Endothelial cell of umbilical vein (primary cell): ENCODE measurements at regions not wholly inside any gene's neighbourhood (a gene's known extent, or its start where the extent isn't known, plus 50 kb on each side); places are given as distances from the start of the nearest gene placed in this dataset.

ENCODE experiments used
- BruUV-seq: library from RNA; stranded (reverse); fragments of 400-500 nt; replicated peaks from 2 replicates; lab custom pipeline; 2021; lab: Mats Ljungman, UMichigan
- CTCF ChIA-PET: fragments of 300-600, 350-600 bp; sonication (Branson Sonifier 250); formaldehyde crosslinking; loops from one replicate; lab custom pipeline; 2021; ENCODE audit warnings: antibody characterized with exemption, inconsistent platforms; lab: Charles Lee
- POLR2A ChIA-PET: fragments of 300-600, 350-600 bp; sonication (Branson Sonifier 250); formaldehyde crosslinking; loops from one replicate; lab custom pipeline; 2021; ENCODE audit warnings: antibody characterized with exemption, inconsistent platforms; lab: Charles Lee
- DNase-seq: peaks from one replicate; pipeline ENCODE4 v3.0.0-alpha.2; 2011; ENCODE audit warnings: low read depth, low spot score
- FAIRE-seq: peaks from 2 replicates; lab custom pipeline; 2011; peaks lifted over from hg19 to GRCh38; lab: Jason Lieb, UNC
- H2AFZ ChIP-seq: 2 replicates; pipeline ENCODE4 v1.6.0; 2012; ENCODE audit warnings: low read depth, low read length, control low read depth, inconsistent platforms
- H3K27ac ChIP-seq: 2 replicates; pipeline ENCODE4 v1.5.1; 2011; ENCODE audit warnings: low read depth, mild to moderate bottlenecking, control low read depth, low read length, moderate library complexity; ENCODE audit not compliant: insufficient read depth
- H3K27me3 ChIP-seq, 2 experiments: 2 replicates each; pipeline versions ENCODE4 v1.6.0 to v1.6.1; 2011; ENCODE audit warnings: low read length in 2 of 2, mixed read lengths in 1 of 2; ENCODE audit not compliant: control insufficient read depth in 2 of 2, insufficient read depth in 2 of 2
- H3K36me3 ChIP-seq, 2 experiments: 2 replicates in 1 of 2; 3 replicates in 1 of 2; pipeline ENCODE4 v1.5.1; 2011; ENCODE audit warnings: low read length in 2 of 2, mild to moderate bottlenecking in 1 of 2, moderate library complexity in 1 of 2; ENCODE audit not compliant: control insufficient read depth in 2 of 2, insufficient read depth in 2 of 2; ENCODE audit errors: extremely low read depth in 1 of 2
- H3K4me1 ChIP-seq: 3 replicates; pipeline ENCODE4 v1.5.1; 2011; ENCODE audit warnings: mild to moderate bottlenecking, low read length; ENCODE audit not compliant: control insufficient read depth, insufficient read depth; ENCODE audit errors: extremely low read depth
- H3K4me2 ChIP-seq: 2 replicates; pipeline ENCODE4 v1.6.1; 2011; ENCODE audit warnings: low read length, control low read depth, mixed read lengths; ENCODE audit not compliant: insufficient read depth
- H3K4me3 ChIP-seq, 3 experiments: fragments of 200-600 bp in 1 of 3; sonication (generic), shearing (Covaris generic) in 1 of 3; replicated peaks in 1 of 3; 2 replicates each; pipeline ENCODE4 v1.5.1; 2011 to 2016; ENCODE audit warnings: control low read depth in 3 of 3, low read length in 3 of 3, mild to moderate bottlenecking in 2 of 3, inconsistent platforms in 1 of 3, low read depth in 1 of 3, moderate library complexity in 1 of 3; ENCODE audit not compliant: insufficient read depth in 1 of 3
- H3K79me2 ChIP-seq: 2 replicates; pipeline ENCODE4 v1.6.0; 2012; ENCODE audit warnings: low read length, inconsistent platforms; ENCODE audit not compliant: control insufficient read depth, insufficient read depth
- H3K9ac ChIP-seq: replicated peaks from 2 replicates; pipeline ENCODE3; 2011; ENCODE audit warnings: low read length, control low read depth; ENCODE audit not compliant: insufficient read depth; ENCODE audit errors: extremely low read depth
- H3K9me1 ChIP-seq: replicated peaks from 3 replicates; pipeline ENCODE4 v1.6.0; 2011; ENCODE audit warnings: mild to moderate bottlenecking, low read length; ENCODE audit not compliant: control insufficient read depth, insufficient read depth; ENCODE audit errors: extremely low read depth
- H3K9me3 ChIP-seq: replicated peaks from 2 replicates; pipeline ENCODE4 v1.5.1; 2012; ENCODE audit warnings: low read length, inconsistent platforms; ENCODE audit not compliant: control insufficient read depth, insufficient read depth
- H4K20me1 ChIP-seq: replicated peaks from 2 replicates; pipeline ENCODE3; 2011; ENCODE audit warnings: mild to moderate bottlenecking, low read length; ENCODE audit not compliant: control insufficient read depth, insufficient read depth; ENCODE audit errors: extremely low read depth
- EZH2 ChIP-seq: IDR thresholded peaks from 2 replicates; pipeline ENCODE4 v1.6.1; 2012; ENCODE audit warnings: borderline replicate concordance, low read depth, mild to moderate bottlenecking, moderate library complexity, low read length, inconsistent platforms; ENCODE audit not compliant: severe bottlenecking
- GATA2 ChIP-seq: IDR thresholded peaks from 2 replicates; pipeline ENCODE4 v1.7.0; 2011; ENCODE audit warnings: low read depth, mild to moderate bottlenecking, moderate library complexity, mixed read lengths, low read length; ENCODE audit not compliant: insufficient read length, insufficient read depth
- JUN ChIP-seq: IDR thresholded peaks from 2 replicates; pipeline ENCODE4 v1.6.1; 2011; ENCODE audit warnings: borderline replicate concordance, low read depth; ENCODE audit not compliant: insufficient read length, insufficient read depth
- MYC ChIP-seq: IDR thresholded peaks from one replicate; pipeline ENCODE4 v1.6.1; 2011; ENCODE audit warnings: mild to moderate bottlenecking, low read depth, low read length
- POLR2A ChIP-seq: IDR thresholded peaks from 2 replicates; pipeline ENCODE4 v1.6.1; 2012; ENCODE audit warnings: low read depth, mild to moderate bottlenecking, control low read depth, low read length
- POLR2AphosphoS5 ChIP-seq: IDR thresholded peaks from 2 replicates; pipeline ENCODE4 v1.6.1; 2012; ENCODE audit warnings: low read depth, mild to moderate bottlenecking, control low read depth, low read length, moderate library complexity; ENCODE audit not compliant: insufficient read depth
- dilution Hi-C: fragments of 300-500 bp; cut with MboI; formaldehyde crosslinking; loops from one replicate; pipeline ENCODE4 v1.15.0; 2019; ENCODE audit warnings: low sequenced_read_pairs; ENCODE audit not compliant: extremely low pct_ligation_motif_present
- intact Hi-C: fragments of 100-400 bp; cut with micrococcal nuclease; formaldehyde crosslinking; loops from one replicate; pipeline ENCODE4 v1.10.0; 2022
- TF ChIP-seq, protein P1 (sequence below), 2 donors: IDR thresholded peaks; 1 replicate in 1 of 2; 2 replicates in 1 of 2; pipeline ENCODE4 v1.5.1; 2011; ENCODE audit warnings: low read length in 2 of 2, mild to moderate bottlenecking in 2 of 2, moderate library complexity in 2 of 2, control low read depth in 1 of 2, inconsistent platforms in 1 of 2, low read depth in 1 of 2; ENCODE audit not compliant: insufficient read depth in 1 of 2; ENCODE audit errors: extremely low read depth in 1 of 2

DNA sequence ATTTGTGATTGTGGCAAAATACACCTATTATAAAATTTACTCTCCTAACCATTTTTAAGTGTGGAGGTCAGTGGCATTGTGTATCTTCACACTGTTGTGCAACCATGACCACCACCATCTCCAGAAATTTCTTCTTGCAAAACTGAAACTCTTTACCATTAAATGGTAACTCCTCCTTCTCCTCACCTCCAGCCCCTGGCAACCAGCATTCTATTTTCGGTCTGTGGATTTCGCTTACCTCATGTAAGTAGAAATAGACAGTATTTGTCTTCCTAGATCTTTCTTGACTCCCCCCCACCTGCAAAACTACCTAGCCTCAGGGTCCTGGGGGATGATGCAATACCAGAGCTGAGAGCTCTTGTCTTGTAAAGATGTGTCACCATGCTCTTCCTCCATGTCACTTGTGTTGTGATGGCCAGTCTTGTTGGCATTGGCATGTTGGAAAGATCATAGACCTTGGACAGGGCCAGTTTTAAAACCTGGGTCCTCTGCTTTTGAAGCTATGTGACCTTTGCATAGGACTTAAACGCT lies 71.1 kb upstream of the EMX2 start:
- no peaks in the 10 kb centered on the region for H3K9me1 ChIP-seq
- no peak overlapping the region for H3K9ac ChIP-seq
- no peaks in the 10 kb centered on the region for H4K20me1 ChIP-seq
- H3K4me2 ChIP-seq = no peak overlapping the region
- FAIRE-seq (no peak), DNase-seq (no peak)
- no peak overlapping the region for H3K27ac ChIP-seq
- TF ChIP-seq EZH2 (no peak), GATA2 (no peak), POLR2A (no peak), POLR2AphosphoS5 (no peak), MYC (no peak)
- TF ChIP-seq, protein P1, sequence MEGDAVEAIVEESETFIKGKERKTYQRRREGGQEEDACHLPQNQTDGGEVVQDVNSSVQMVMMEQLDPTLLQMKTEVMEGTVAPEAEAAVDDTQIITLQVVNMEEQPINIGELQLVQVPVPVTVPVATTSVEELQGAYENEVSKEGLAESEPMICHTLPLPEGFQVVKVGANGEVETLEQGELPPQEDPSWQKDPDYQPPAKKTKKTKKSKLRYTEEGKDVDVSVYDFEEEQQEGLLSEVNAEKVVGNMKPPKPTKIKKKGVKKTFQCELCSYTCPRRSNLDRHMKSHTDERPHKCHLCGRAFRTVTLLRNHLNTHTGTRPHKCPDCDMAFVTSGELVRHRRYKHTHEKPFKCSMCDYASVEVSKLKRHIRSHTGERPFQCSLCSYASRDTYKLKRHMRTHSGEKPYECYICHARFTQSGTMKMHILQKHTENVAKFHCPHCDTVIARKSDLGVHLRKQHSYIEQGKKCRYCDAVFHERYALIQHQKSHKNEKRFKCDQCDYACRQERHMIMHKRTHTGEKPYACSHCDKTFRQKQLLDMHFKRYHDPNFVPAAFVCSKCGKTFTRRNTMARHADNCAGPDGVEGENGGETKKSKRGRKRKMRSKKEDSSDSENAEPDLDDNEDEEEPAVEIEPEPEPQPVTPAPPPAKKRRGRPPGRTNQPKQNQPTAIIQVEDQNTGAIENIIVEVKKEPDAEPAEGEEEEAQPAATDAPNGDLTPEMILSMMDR (IDR thresholded peaks at IDR 0.05; ENCODE audit: extremely low read depth in 1 of 2, insufficient read depth in 1 of 2, low read depth in 1 of 2, low read length in 2 of 2) = no peak
- ChIA-PET POLR2A (no interaction called here), CTCF (interaction anchor here (1.4 to 4.7 kb wide), 3 partner anchors 10 to 29 kb away, joined by 4 to 38 read pairs (median 5); no protein-coding TSS in a partner anchor)
- H3K27me3 ChIP-seq = peaks cover 0 to 8% of the 10 kb centered on the region in 2 experiments
- no TSS peak for BruUV-seq
- no peaks in the 10 kb centered on the region for H3K79me2 ChIP-seq
- intact Hi-C loops (no loop called here), dilution Hi-C loops (no loop called here)
- no peak overlapping the region for H2AFZ ChIP-seq
- H3K4me1 ChIP-seq = no peaks in the 10 kb centered on the region
- H3K36me3 ChIP-seq = no peaks in the 10 kb centered on the region
- no peaks in the 10 kb centered on the region for H3K9me3 ChIP-seq
- H3K4me3 ChIP-seq = no peak overlapping the region

GRCh38 chr10:117470733-117471132 lies 71.8 kb upstream of the EMX2 start:
- H3K4me3 ChIP-seq = no peak overlapping the region
- ChIA-PET POLR2A (no interaction called here), CTCF (interaction anchor here (0.6 to 4.7 kb wide), 4 partner anchors 9 to 28 kb away, joined by 4 to 38 read pairs (median 4); no protein-coding TSS in a partner anchor)
- no TSS peak for BruUV-seq
- no peaks in the 10 kb centered on the region for H3K9me3 ChIP-seq
- intact Hi-C loops = no loop called here
- H3K4me1 ChIP-seq = no peaks in the 10 kb centered on the region
- H3K36me3 ChIP-seq = no peaks in the 10 kb centered on the region
- FAIRE-seq (no peak), DNase-seq (no peak)
- no peak overlapping the region for H3K27ac ChIP-seq
- H3K4me2 ChIP-seq = no peak overlapping the region
- TF ChIP-seq POLR2AphosphoS5 = no peak
- TF ChIP-seq JUN = peak; percentile 5
- H3K27me3 ChIP-seq = peaks cover 0 to 8% of the 10 kb centered on the region in 2 experiments
- H3K79me2 ChIP-seq = no peaks in the 10 kb centered on the region
- dilution Hi-C loops = no loop called here
- no peak overlapping the region for H2AFZ ChIP-seq
- H4K20me1 ChIP-seq = no peaks in the 10 kb centered on the region
- H3K9ac ChIP-seq = no peak overlapping the region
- H3K9me1 ChIP-seq = no peaks in the 10 kb centered on the region
